Esophagus muscularis mucosa (tissue), 4 donors: ENCODE measurements at regions not wholly inside any gene's neighbourhood (a gene's known extent, or its start where the extent isn't known, plus 50 kb on each side); places are given as distances from the start of the nearest gene placed in this dataset.

Experiments
- CTCF ChIP-seq, 3 experiments: fragments of 200-600 bp in 2 of 3; fragments of 450-650 bp in 1 of 3; sonication (generic) in 2 of 3; IDR thresholded peaks; one replicate each; pipeline ENCODE4 v1.5.1; 2017 to 2019; ENCODE audit warnings: antibody characterized with exemption in 3 of 3, mild to moderate bottlenecking in 2 of 3, moderate library complexity in 1 of 3
- EP300 ChIP-seq: sonication (generic); formaldehyde crosslinking; IDR thresholded peaks from one replicate; pipeline ENCODE4 v1.6.1; 2017; ENCODE audit warnings: antibody characterized with exemption
- POLR2A ChIP-seq: fragments of 450-650 bp; IDR thresholded peaks from one replicate; pipeline ENCODE4 v1.6.1; 2017; ENCODE audit warnings: antibody characterized with exemption, moderate library complexity, mild to moderate bottlenecking, low read depth

- TF ChIP-seq POLR2A (no peak), CTCF (IDR thresholded peaks at IDR 0.05) (no peak), EP300 (no peak)
Observed at GRCh38 chr6:105871542-105871941, 214.6 kb upstream of the PRDM1 start.
